HG03280 (cell line): ENCODE measurements at regions not wholly inside any gene's neighbourhood (a gene's known extent, or its start where the extent isn't known, plus 50 kb on each side); places are given as distances from the start of the nearest gene placed in this dataset.
"Not testable (repeated sequence)": the region's sequence is repeated elsewhere in the genome, so short reads cannot be mapped to it uniquely, and the experiment has no call there.

Experiments used
- ATAC-seq: cut with Tn5 transposase; IDR thresholded peaks from one replicate; pipeline ENCODE4 v1.9.1; 2021; ENCODE audit warnings: mild to moderate bottlenecking, moderate library complexity; ENCODE audit not compliant: unreplicated experiment

GRCh38 chr7:81439591-81439990, 330.3 kb downstream of the HGF start:
- ATAC-seq: no peak

- not testable (repeated sequence) for ATAC-seq
Observed at GRCh38 chr7:81437160-81437559, 332.7 kb downstream of the HGF start.

GRCh38 chr7:81433692-81434331, 336.0 kb downstream of the HGF start:
- no peak for ATAC-seq

GRCh38 chr7:81433206-81433605, 336.6 kb downstream of the HGF start:
- ATAC-seq: no peak

GRCh38 chr7:81430761-81431160, 339.1 kb downstream of the HGF start:
- ATAC-seq: no peak

- ATAC-seq: no peak
Observed at GRCh38 chr7:81430150-81430549, 339.7 kb downstream of the HGF start.

GRCh38 chr7:81427461-81427860, 342.4 kb downstream of the HGF start:
- no peak for ATAC-seq

GRCh38 chr7:81420526-81421226, 349.2 kb downstream of the HGF start:
- no peak for ATAC-seq

GRCh38 chr7:81419731-81420130, 350.1 kb downstream of the HGF start:
- ATAC-seq: no peak

- no peak for ATAC-seq
Observed at GRCh38 chr7:81416659-81417058, 353.2 kb downstream of the HGF start.

GRCh38 chr7:81415181-81415580, 354.7 kb downstream of the HGF start:
- ATAC-seq: no peak

- ATAC-seq: no peak
Observed at GRCh38 chr7:81414411-81414810, 355.4 kb downstream of the HGF start.

- ATAC-seq: no peak
Observed at GRCh38 chr7:81410471-81411117, 359.3 kb downstream of the HGF start.

GRCh38 chr7:81408728-81409127, 361.1 kb downstream of the HGF start:
- ATAC-seq: no peak

- no peak for ATAC-seq
Observed at GRCh38 chr7:81407094-81407493, 362.8 kb downstream of the HGF start.

- ATAC-seq: no peak
Observed at GRCh38 chr7:81404669-81405068, 365.2 kb downstream of the HGF start.

GRCh38 chr7:81402227-81402626, 367.6 kb downstream of the HGF start:
- no peak for ATAC-seq

- no peak for ATAC-seq
Observed at GRCh38 chr7:81399471-81399870, 370.4 kb downstream of the HGF start.

- no peak for ATAC-seq
Observed at GRCh38 chr7:81394029-81394428, 375.8 kb downstream of the HGF start.

GRCh38 chr7:81393018-81393417, 376.8 kb downstream of the HGF start:
- no peak for ATAC-seq

GRCh38 chr7:81385370-81385769, 384.5 kb downstream of the HGF start:
- no peak for ATAC-seq

GRCh38 chr7:81383846-81384245, 386.0 kb downstream of the HGF start:
- ATAC-seq: no peak
